ENCODE measurements at regions not wholly inside any gene's neighbourhood (a gene's known extent, or its start where the extent isn't known, plus 50 kb on each side); places are given as distances from the start of the nearest gene placed in this dataset.

DNA sequence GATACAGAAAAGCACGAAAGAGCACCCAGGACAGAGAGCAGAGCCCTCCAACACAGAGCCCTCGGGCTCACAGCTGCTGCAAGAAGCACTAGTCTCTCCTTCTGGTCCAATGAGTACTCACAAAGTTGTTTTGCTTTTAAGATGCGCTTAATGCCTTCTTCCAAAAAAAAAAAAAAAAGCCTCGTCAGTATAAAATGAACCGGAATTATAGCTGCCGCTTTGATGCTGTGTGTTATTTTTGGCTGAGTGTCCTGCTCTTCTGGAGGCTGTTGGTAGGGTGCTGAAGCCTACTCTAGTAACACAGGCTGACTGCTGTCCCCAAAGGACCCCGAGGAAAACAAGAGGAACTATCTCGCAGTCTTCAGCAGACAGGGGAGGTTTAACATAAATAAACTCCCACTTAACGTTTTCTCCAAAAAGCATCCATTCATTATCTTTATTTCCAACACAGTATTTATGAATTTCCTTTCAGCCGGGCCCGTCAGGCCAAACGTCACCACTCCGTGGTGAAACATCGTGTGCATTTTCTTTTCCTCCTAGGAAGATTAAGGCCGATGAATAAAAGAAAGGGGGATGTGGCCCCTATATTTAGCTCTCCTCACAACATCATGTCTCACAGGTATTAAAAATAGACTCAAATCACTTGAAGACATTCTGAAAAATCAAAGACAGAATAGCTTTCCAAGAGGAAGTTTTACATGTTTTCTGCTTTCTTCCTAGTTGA is 213.7 kb upstream of the PPARGC1A start (continued):
- TF ChIP-seq, protein P1, sequence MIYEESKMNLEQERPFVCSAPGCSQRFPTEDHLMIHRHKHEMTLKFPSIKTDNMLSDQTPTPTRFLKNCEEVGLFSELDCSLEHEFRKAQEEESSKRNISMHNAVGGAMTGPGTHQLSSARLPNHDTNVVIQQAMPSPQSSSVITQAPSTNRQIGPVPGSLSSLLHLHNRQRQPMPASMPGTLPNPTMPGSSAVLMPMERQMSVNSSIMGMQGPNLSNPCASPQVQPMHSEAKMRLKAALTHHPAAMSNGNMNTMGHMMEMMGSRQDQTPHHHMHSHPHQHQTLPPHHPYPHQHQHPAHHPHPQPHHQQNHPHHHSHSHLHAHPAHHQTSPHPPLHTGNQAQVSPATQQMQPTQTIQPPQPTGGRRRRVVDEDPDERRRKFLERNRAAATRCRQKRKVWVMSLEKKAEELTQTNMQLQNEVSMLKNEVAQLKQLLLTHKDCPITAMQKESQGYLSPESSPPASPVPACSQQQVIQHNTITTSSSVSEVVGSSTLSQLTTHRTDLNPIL (CRISPR knock-in tag; IDR thresholded peaks at IDR 0.05; ENCODE audit: low read depth) = no peak
- TF ChIP-seq ZNF8 (CRISPR knock-in tag; IDR thresholded peaks at IDR 0.05) (no peak), SNAI2 (CRISPR knock-in tag; IDR thresholded peaks at IDR 0.05) (no peak), OSR1 (CRISPR knock-in tag; IDR thresholded peaks at IDR 0.05) (no peak), ARNTL (CRISPR knock-in tag; IDR thresholded peaks at IDR 0.05; ENCODE audit: borderline replicate concordance, low read depth) (no peak)
- TF ChIP-seq, protein P2, sequence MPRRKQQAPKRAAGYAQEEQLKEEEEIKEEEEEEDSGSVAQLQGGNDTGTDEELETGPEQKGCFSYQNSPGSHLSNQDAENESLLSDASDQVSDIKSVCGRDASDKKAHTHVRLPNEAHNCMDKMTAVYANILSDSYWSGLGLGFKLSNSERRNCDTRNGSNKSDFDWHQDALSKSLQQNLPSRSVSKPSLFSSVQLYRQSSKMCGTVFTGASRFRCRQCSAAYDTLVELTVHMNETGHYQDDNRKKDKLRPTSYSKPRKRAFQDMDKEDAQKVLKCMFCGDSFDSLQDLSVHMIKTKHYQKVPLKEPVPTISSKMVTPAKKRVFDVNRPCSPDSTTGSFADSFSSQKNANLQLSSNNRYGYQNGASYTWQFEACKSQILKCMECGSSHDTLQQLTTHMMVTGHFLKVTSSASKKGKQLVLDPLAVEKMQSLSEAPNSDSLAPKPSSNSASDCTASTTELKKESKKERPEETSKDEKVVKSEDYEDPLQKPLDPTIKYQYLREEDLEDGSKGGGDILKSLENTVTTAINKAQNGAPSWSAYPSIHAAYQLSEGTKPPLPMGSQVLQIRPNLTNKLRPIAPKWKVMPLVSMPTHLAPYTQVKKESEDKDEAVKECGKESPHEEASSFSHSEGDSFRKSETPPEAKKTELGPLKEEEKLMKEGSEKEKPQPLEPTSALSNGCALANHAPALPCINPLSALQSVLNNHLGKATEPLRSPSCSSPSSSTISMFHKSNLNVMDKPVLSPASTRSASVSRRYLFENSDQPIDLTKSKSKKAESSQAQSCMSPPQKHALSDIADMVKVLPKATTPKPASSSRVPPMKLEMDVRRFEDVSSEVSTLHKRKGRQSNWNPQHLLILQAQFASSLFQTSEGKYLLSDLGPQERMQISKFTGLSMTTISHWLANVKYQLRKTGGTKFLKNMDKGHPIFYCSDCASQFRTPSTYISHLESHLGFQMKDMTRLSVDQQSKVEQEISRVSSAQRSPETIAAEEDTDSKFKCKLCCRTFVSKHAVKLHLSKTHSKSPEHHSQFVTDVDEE (CRISPR knock-in tag; IDR thresholded peaks at IDR 0.05) = no peak

DNA sequence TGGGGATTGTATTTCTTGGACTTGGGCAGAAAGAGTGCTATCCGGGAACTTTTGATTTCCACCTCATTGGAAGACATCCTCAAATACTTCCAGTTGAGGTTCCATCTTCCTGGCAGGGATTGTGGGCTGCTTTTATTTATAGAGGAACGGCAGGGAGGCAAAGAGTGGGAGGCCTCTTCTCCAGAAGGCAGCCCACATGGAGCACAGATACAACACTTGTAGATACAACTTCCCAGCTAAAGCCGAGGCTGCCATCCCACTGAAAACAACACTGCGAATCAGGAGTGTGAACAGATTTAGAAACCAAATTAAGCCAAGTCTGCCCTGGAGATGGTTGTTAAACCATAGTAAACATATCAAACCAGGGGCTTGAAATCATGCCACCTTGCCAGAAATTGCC is 212.8 kb upstream of the PPARGC1A start:
- ATAC-seq = no peak
- TF ChIP-seq, protein P3, sequence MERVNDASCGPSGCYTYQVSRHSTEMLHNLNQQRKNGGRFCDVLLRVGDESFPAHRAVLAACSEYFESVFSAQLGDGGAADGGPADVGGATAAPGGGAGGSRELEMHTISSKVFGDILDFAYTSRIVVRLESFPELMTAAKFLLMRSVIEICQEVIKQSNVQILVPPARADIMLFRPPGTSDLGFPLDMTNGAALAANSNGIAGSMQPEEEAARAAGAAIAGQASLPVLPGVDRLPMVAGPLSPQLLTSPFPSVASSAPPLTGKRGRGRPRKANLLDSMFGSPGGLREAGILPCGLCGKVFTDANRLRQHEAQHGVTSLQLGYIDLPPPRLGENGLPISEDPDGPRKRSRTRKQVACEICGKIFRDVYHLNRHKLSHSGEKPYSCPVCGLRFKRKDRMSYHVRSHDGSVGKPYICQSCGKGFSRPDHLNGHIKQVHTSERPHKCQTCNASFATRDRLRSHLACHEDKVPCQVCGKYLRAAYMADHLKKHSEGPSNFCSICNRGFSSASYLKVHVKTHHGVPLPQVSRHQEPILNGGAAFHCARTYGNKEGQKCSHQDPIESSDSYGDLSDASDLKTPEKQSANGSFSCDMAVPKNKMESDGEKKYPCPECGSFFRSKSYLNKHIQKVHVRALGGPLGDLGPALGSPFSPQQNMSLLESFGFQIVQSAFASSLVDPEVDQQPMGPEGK (CRISPR knock-in tag; IDR thresholded peaks at IDR 0.05; ENCODE audit: borderline replicate concordance) = no peak
- TF ChIP-seq, protein P1 (CRISPR knock-in tag; IDR thresholded peaks at IDR 0.05; ENCODE audit: low read depth) = no peak

DNA sequence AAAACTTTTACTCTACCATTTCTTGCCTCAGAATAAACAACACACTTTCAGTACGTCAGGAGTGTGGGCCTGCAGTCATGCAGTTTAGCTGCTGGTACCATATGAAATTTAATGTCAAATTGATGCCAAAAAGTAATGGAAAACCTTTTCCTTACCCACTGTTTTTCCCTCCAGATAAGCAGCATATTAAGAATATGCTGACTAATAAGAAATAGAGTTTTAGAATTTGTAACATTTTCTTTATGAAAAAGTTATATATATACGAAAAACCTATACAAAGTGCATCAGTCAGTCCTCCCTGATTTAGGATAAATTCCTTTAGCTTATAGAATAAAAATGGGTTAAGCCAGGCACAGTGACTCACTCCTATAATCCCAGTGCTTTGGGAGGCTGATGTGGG is 206.8 kb upstream of the PPARGC1A start:
- ATAC-seq = no peak
- TF ChIP-seq, protein P2 (CRISPR knock-in tag; IDR thresholded peaks at IDR 0.05) = no peak
- TF ChIP-seq ISL1 (CRISPR knock-in tag; IDR thresholded peaks at IDR 0.05) (no peak), GLIS3 (CRISPR knock-in tag; IDR thresholded peaks at IDR 0.05) (no peak), OSR1 (CRISPR knock-in tag; IDR thresholded peaks at IDR 0.05) (no peak), ZNF70 (CRISPR knock-in tag; IDR thresholded peaks at IDR 0.05) (no peak), ARNTL (CRISPR knock-in tag; IDR thresholded peaks at IDR 0.05; ENCODE audit: borderline replicate concordance, low read depth) (no peak), BACH2 (CRISPR knock-in tag; IDR thresholded peaks at IDR 0.05; ENCODE audit: borderline replicate concordance) (no peak), ZC3H10 (CRISPR knock-in tag; IDR thresholded peaks at IDR 0.05) (no peak), SNAI2 (CRISPR knock-in tag; IDR thresholded peaks at IDR 0.05) (no peak), ZFP30 (CRISPR knock-in tag; IDR thresholded peaks at IDR 0.05) (no peak), ZNF565 (CRISPR knock-in tag; conservative IDR thresholded peaks at IDR 0.05; ENCODE audit: low read depth) (no peak), ZFP3 (CRISPR knock-in tag; IDR thresholded peaks at IDR 0.05) (no peak), TCF4 (CRISPR knock-in tag; IDR thresholded peaks at IDR 0.05; ENCODE audit: borderline replicate concordance) (no peak), RARB (CRISPR knock-in tag; IDR thresholded peaks at IDR 0.05) (no peak)
- TF ChIP-seq, protein P3 (CRISPR knock-in tag; IDR thresholded peaks at IDR 0.05; ENCODE audit: borderline replicate concordance) = no peak
- TF ChIP-seq, protein P1 (CRISPR knock-in tag; IDR thresholded peaks at IDR 0.05; ENCODE audit: low read depth) = no peak
- TF ChIP-seq, protein P4, sequence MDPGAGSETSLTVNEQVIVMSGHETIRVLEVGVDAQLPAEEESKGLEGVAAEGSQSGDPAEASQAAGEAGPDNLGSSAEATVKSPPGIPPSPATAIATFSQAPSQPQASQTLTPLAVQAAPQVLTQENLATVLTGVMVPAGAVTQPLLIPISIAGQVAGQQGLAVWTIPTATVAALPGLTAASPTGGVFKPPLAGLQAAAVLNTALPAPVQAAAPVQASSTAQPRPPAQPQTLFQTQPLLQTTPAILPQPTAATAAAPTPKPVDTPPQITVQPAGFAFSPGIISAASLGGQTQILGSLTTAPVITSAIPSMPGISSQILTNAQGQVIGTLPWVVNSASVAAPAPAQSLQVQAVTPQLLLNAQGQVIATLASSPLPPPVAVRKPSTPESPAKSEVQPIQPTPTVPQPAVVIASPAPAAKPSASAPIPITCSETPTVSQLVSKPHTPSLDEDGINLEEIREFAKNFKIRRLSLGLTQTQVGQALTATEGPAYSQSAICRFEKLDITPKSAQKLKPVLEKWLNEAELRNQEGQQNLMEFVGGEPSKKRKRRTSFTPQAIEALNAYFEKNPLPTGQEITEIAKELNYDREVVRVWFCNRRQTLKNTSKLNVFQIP (CRISPR knock-in tag; IDR thresholded peaks at IDR 0.05; ENCODE audit: borderline replicate concordance, low read depth) = no peak
- TF ChIP-seq, protein P5, sequence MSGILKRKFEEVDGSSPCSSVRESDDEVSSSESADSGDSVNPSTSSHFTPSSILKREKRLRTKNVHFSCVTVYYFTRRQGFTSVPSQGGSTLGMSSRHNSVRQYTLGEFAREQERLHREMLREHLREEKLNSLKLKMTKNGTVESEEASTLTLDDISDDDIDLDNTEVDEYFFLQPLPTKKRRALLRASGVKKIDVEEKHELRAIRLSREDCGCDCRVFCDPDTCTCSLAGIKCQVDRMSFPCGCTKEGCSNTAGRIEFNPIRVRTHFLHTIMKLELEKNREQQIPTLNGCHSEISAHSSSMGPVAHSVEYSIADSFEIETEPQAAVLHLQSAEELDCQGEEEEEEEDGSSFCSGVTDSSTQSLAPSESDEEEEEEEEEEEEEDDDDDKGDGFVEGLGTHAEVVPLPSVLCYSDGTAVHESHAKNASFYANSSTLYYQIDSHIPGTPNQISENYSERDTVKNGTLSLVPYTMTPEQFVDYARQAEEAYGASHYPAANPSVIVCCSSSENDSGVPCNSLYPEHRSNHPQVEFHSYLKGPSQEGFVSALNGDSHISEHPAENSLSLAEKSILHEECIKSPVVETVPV (CRISPR knock-in tag; IDR thresholded peaks at IDR 0.05) = no peak
